ENCODE measurements at regions not wholly inside any gene's neighbourhood (a gene's known extent, or its start where the extent isn't known, plus 50 kb on each side); places are given as distances from the start of the nearest gene placed in this dataset.
"Not testable (repeated sequence)": the region's sequence is repeated elsewhere in the genome, so short reads cannot be mapped to it uniquely, and the experiment has no call there.

DNA sequence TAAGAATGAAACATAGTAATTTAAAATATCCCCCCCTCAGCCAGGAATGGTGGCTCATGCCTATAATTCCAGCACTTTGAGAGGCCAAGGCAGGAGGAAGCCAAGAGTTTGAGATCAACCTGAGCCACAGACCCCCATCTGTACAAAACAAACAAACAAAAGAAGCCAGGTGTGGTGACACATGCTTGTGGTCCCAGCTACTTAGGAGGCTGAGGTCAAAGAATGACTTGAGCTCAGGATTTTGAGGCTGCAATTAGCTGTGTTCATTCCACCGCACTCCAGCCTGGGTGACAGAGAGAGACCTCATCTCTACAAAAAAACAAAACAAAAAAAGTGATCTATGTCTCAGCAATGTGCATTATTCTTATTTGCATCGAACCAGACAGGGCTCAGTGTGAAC, 800.8 kb downstream of the MCTP2 start:
- no peak overlapping the region for H2AFZ ChIP-seq (ENCODE audit: low read depth, low read length)
- DNase-seq: no peak
- TF ChIP-seq EZH2 (IDR thresholded peaks at IDR 0.05; ENCODE audit: borderline replicate concordance, low read depth, low read length, severe bottlenecking): no peak
- TF ChIP-seq, protein P1, sequence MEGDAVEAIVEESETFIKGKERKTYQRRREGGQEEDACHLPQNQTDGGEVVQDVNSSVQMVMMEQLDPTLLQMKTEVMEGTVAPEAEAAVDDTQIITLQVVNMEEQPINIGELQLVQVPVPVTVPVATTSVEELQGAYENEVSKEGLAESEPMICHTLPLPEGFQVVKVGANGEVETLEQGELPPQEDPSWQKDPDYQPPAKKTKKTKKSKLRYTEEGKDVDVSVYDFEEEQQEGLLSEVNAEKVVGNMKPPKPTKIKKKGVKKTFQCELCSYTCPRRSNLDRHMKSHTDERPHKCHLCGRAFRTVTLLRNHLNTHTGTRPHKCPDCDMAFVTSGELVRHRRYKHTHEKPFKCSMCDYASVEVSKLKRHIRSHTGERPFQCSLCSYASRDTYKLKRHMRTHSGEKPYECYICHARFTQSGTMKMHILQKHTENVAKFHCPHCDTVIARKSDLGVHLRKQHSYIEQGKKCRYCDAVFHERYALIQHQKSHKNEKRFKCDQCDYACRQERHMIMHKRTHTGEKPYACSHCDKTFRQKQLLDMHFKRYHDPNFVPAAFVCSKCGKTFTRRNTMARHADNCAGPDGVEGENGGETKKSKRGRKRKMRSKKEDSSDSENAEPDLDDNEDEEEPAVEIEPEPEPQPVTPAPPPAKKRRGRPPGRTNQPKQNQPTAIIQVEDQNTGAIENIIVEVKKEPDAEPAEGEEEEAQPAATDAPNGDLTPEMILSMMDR (IDR thresholded peaks at IDR 0.05; ENCODE audit: borderline replicate concordance, extremely low read depth, low read length, poor library complexity, severe bottlenecking): no peak
- H3K36me3 ChIP-seq (ENCODE audit: insufficient read depth, low read length): no peaks in the 10 kb centered on the region
- H3K27me3 ChIP-seq (ENCODE audit: insufficient read depth, low read length, poor library complexity): peaks cover 3% of the 10 kb centered on the region
- H3K4me1 ChIP-seq (ENCODE audit: insufficient read depth, low read length): no peaks in the 10 kb centered on the region
- no peaks in the 10 kb centered on the region for H3K79me2 ChIP-seq (ENCODE audit: insufficient read depth, low read length)
- no peak overlapping the region for H3K4me3 ChIP-seq (ENCODE audit: low read depth in 1 of 2, low read length in 2 of 2)
- H3K27ac ChIP-seq (ENCODE audit: low read length): no peak overlapping the region
- no peak for ATAC-seq (ENCODE audit: insufficient read depth, low read depth)
- no peak overlapping the region for H3K4me2 ChIP-seq (ENCODE audit: insufficient read depth, low read length)
- H3K9ac ChIP-seq (ENCODE audit: low read depth, low read length): no peak overlapping the region
- no peaks in the 10 kb centered on the region for H3K9me3 ChIP-seq (ENCODE audit: insufficient read depth, low read length, severe bottlenecking)
- no peaks in the 10 kb centered on the region for H4K20me1 ChIP-seq (ENCODE audit: insufficient read depth, low read length)

DNA sequence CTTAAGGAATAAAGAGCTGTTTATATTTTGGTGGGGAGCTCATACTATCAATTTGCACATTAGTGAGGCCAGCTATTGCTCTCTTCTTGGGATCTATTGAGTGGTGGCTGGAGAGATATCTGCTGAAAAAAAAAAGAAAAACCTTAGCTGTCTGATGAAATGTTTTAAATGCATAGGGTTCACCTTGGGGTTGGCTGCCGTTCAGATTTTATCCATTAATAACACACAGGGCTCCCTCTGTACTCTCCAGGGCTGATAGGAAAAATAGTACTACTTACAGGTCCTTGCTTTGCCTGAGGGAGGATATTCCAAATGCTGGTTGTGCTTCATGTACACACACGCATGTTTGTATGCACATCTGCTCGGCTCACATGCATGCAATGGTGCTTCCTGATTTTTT, 803.7 kb downstream of the MCTP2 start:
- H2AFZ ChIP-seq (ENCODE audit: low read depth, low read length): no peak overlapping the region
- no peaks in the 10 kb centered on the region for H3K79me2 ChIP-seq (ENCODE audit: insufficient read depth, low read length)
- no peak overlapping the region for H3K9ac ChIP-seq (ENCODE audit: low read depth, low read length)
- ATAC-seq (ENCODE audit: insufficient read depth, low read depth) (no peak), DNase-seq (no peak)
- H3K4me2 ChIP-seq (ENCODE audit: insufficient read depth, low read length): no peak overlapping the region
- H3K9me3 ChIP-seq (ENCODE audit: insufficient read depth, low read length, severe bottlenecking): no peaks in the 10 kb centered on the region
- H3K27ac ChIP-seq (ENCODE audit: low read length): no peak overlapping the region
- H3K36me3 ChIP-seq (ENCODE audit: insufficient read depth, low read length): no peaks in the 10 kb centered on the region
- no peak overlapping the region for H3K4me3 ChIP-seq (ENCODE audit: low read depth in 1 of 2, low read length in 2 of 2)
- no peak for TF ChIP-seq EZH2 (IDR thresholded peaks at IDR 0.05; ENCODE audit: borderline replicate concordance, low read depth, low read length, severe bottlenecking)
- TF ChIP-seq, protein P1 (IDR thresholded peaks at IDR 0.05; ENCODE audit: borderline replicate concordance, extremely low read depth, low read length, poor library complexity, severe bottlenecking): no peak
- H3K4me1 ChIP-seq (ENCODE audit: insufficient read depth, low read length): no peaks in the 10 kb centered on the region
- no peaks in the 10 kb centered on the region for H4K20me1 ChIP-seq (ENCODE audit: insufficient read depth, low read length)
- H3K27me3 ChIP-seq (ENCODE audit: insufficient read depth, low read length, poor library complexity): peaks cover 3% of the 10 kb centered on the region

DNA sequence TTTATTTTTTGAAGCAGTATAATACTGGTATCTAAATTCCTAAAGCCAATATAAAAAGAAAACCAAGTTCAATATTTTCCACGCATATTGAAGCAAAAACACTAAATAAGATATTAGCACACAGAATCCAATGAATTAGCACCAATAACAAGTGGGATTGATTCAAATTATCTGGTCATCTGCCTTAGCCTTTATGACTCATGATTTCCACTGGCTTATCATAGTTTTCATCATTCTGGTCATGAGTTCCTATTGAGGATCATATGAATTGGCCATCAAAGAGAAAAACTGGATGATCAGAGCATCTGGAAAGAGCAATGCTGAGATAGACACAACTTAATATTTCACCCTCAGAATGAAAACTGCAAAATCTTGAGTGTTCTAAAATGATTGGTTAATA, 809.9 kb downstream of the MCTP2 start:
- no peak overlapping the region for H3K27ac ChIP-seq (ENCODE audit: low read length)
- H3K79me2 ChIP-seq (ENCODE audit: insufficient read depth, low read length): no peaks in the 10 kb centered on the region
- no peaks in the 10 kb centered on the region for H3K36me3 ChIP-seq (ENCODE audit: insufficient read depth, low read length)
- H3K27me3 ChIP-seq (ENCODE audit: insufficient read depth, low read length, poor library complexity): no peaks in the 10 kb centered on the region
- H3K4me3 ChIP-seq (ENCODE audit: low read depth in 1 of 2, low read length in 2 of 2): no peak overlapping the region
- no peaks in the 10 kb centered on the region for H4K20me1 ChIP-seq (ENCODE audit: insufficient read depth, low read length)
- no peak overlapping the region for H2AFZ ChIP-seq (ENCODE audit: low read depth, low read length)
- no peaks in the 10 kb centered on the region for H3K9me3 ChIP-seq (ENCODE audit: insufficient read depth, low read length, severe bottlenecking)
- TF ChIP-seq EZH2 (IDR thresholded peaks at IDR 0.05; ENCODE audit: borderline replicate concordance, low read depth, low read length, severe bottlenecking): no peak
- TF ChIP-seq, protein P1 (IDR thresholded peaks at IDR 0.05; ENCODE audit: borderline replicate concordance, extremely low read depth, low read length, poor library complexity, severe bottlenecking): no peak
- no peak overlapping the region for H3K9ac ChIP-seq (ENCODE audit: low read depth, low read length)
- DNase-seq (no peak), ATAC-seq (ENCODE audit: insufficient read depth, low read depth) (no peak)
- H3K4me2 ChIP-seq (ENCODE audit: insufficient read depth, low read length): no peak overlapping the region
- no peaks in the 10 kb centered on the region for H3K4me1 ChIP-seq (ENCODE audit: insufficient read depth, low read length)

DNA sequence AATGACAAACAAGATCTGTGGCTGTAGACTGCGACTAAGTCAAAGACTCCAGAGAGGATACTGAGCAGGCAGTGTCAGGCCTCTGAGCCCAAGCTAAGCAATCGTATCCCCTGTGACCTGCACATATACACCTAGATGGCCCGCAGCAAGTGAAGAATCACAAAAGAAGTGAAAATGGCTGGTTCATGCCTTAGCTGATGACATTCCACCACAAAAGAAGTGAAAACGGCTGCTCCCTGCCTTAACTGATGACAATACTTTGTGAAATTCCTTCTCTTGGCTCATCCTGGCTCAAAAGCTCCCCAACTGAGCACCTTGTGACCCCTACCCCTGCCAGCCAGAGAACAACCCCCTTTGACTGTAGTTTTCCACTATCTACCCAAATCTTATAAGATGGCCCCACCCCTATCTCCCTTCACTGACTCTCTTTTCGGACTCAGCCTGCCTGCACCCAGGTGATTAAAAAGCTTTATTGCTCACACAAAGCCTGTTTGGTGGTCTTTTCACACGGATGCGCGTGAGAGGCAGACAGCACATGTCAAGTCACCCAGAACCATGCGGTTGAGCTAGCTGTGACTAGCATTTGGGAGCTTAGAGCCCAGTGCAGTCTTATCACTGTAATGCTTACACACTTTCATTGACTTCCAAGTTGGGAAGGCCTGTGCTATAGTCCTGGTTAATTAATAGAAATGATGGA, 812.0 kb downstream of the MCTP2 start:
- not testable (repeated sequence) for H3K4me1 ChIP-seq (ENCODE audit: insufficient read depth, low read length); H2AFZ ChIP-seq (ENCODE audit: low read depth, low read length); H4K20me1 ChIP-seq (ENCODE audit: insufficient read depth, low read length); H3K36me3 ChIP-seq (ENCODE audit: insufficient read depth, low read length); H3K9ac ChIP-seq (ENCODE audit: low read depth, low read length); H3K27me3 ChIP-seq (ENCODE audit: insufficient read depth, low read length, poor library complexity); H3K27ac ChIP-seq (ENCODE audit: low read length); DNase-seq; H3K4me3 ChIP-seq (ENCODE audit: low read depth in 1 of 2, low read length in 2 of 2); H3K79me2 ChIP-seq (ENCODE audit: insufficient read depth, low read length); H3K9me3 ChIP-seq (ENCODE audit: insufficient read depth, low read length, severe bottlenecking); H3K4me2 ChIP-seq (ENCODE audit: insufficient read depth, low read length); ATAC-seq (ENCODE audit: insufficient read depth, low read depth)
